Karpas-422 (cell line): ENCODE measurements at regions not wholly inside any gene's neighbourhood (a gene's known extent, or its start where the extent isn't known, plus 50 kb on each side); places are given as distances from the start of the nearest gene placed in this dataset.

Experiments used
- DNase-seq: peaks from one replicate; pipeline ENCODE4 v3.0.0-alpha.2; 2015
- H2AFZ ChIP-seq: fragments of 200-600 bp; sonication (generic); 2 replicates; pipeline ENCODE4 v1.6.1; 2014; ENCODE audit warnings: antibody characterized with exemption, low read length, mixed read lengths
- H3K27ac ChIP-seq: fragments of 200-600 bp; sonication (generic); 2 replicates; pipeline ENCODE4 v1.5.1; 2014; ENCODE audit warnings: mild to moderate bottlenecking, low read length, moderate library complexity
- H3K27me3 ChIP-seq: fragments of 200-600 bp; sonication (generic); 2 replicates; pipeline ENCODE4 v1.6.1; 2014; ENCODE audit warnings: low read length, mixed read lengths
- H3K36me3 ChIP-seq: fragments of 200-600 bp; sonication (generic); 2 replicates; pipeline ENCODE4 v1.6.1; 2014; ENCODE audit warnings: low read length, mixed read lengths; ENCODE audit not compliant: insufficient read depth
- H3K4me1 ChIP-seq: fragments of 200-600 bp; sonication (generic); 2 replicates; pipeline ENCODE4 v1.6.1; 2014; ENCODE audit warnings: mild to moderate bottlenecking, low read length, mixed read lengths
- H3K4me2 ChIP-seq: fragments of 200-600 bp; sonication (generic); 2 replicates; pipeline ENCODE4 v1.6.1; 2014; ENCODE audit warnings: low read length, low read depth, mild to moderate bottlenecking; ENCODE audit not compliant: poor library complexity, severe bottlenecking
- H3K4me3 ChIP-seq: fragments of 200-600 bp; sonication (generic); 2 replicates; pipeline ENCODE4 v1.5.1; 2014; ENCODE audit warnings: mild to moderate bottlenecking, antibody characterized with exemption, low read length, mixed read lengths
- H3K79me2 ChIP-seq: fragments of 200-600 bp; sonication (generic); 2 replicates; pipeline ENCODE4 v1.6.1; 2014; ENCODE audit warnings: mild to moderate bottlenecking, low read length, mixed read lengths
- H3K9ac ChIP-seq: fragments of 200-600 bp; sonication (generic); 2 replicates; pipeline ENCODE4 v1.6.0; 2014; ENCODE audit warnings: low read length
- H3K9me2 ChIP-seq: fragments of 200-600 bp; sonication (generic), shearing (Covaris generic); replicated peaks from 2 replicates; pipeline ENCODE4 v1.6.0; 2014; ENCODE audit warnings: mild to moderate bottlenecking, low read length, moderate library complexity; ENCODE audit not compliant: insufficient read depth
- H3K9me3 ChIP-seq: fragments of 300-700, 200-600 bp; sonication (generic); 2 replicates; pipeline ENCODE4 v1.6.1; 2014; ENCODE audit warnings: low read length, mixed read lengths
- H4K20me1 ChIP-seq: fragments of 200-600 bp; sonication (generic); 2 replicates; pipeline ENCODE4 v1.6.1; 2014; ENCODE audit warnings: mild to moderate bottlenecking, antibody characterized with exemption, low read length, low read depth; ENCODE audit not compliant: insufficient read depth

DNA sequence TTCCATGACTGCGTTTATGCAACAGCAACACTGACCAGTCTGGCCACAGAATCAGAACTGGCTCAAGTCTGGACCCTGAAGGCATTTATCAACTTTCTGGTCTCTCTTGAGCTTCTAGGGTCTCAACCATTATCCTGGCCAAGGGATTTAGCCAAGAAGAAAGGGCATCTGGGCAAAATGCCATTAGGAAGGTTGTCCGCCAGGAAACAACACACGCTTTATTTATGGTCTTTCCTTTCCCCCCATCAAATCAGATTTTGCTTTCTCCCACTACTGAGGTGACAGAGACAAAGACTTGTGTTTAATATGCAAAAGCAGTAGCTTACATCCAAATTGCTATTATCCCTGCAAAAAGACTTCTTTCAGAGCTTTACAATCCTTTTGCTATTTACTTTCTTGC lies 81.6 kb upstream of the PPP2R5A start:
- no peaks in the 10 kb centered on the region for H3K36me3 ChIP-seq

DNA sequence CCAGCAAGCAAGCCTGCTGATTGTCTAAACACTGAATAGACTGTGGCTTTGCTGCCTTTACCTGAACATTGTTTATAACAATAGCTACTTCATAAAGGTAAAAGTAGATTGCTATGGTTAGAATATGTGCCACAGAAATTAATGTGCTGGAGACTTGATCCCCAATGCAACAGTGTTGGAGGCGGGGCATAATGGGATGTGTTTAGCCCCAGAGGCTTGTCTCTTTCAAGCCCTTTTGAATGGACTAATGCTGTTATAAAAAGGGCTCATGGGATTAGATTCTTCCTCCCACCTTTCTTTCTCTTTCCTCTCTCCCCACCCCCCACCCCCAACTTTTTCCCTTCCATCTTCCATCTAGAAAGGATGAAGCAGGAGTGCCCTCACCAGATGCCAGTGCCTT lies 80.2 kb upstream of the PPP2R5A start:
- Histone ChIP-seq H3K9me3 (no peaks in the 10 kb centered on the region), H3K4me3 (no peak overlapping the region), H3K27ac (no peak overlapping the region), H4K20me1 (no peaks in the 10 kb centered on the region), H3K9me2 (no peaks in the 10 kb centered on the region), H3K27me3 (no peaks in the 10 kb centered on the region), H3K9ac (no peak overlapping the region), H3K79me2 (no peaks in the 10 kb centered on the region), H3K4me2 (no peak overlapping the region), H2AFZ (no peak overlapping the region), H3K4me1 (no peaks in the 10 kb centered on the region), H3K36me3 (no peaks in the 10 kb centered on the region)
- DNase-seq = no peak

More for the DNA sequence above, 81.6 kb upstream of the PPP2R5A start:
- no peak overlapping the region for H3K4me3 ChIP-seq
- DNase-seq = no peak
- H3K9me3 ChIP-seq = no peaks in the 10 kb centered on the region
- no peak overlapping the region for H3K27ac ChIP-seq
- no peak overlapping the region for H3K9ac ChIP-seq
- no peak overlapping the region for H3K4me2 ChIP-seq
- no peaks in the 10 kb centered on the region for H3K9me2 ChIP-seq
- H3K4me1 ChIP-seq = no peaks in the 10 kb centered on the region
- H4K20me1 ChIP-seq = no peaks in the 10 kb centered on the region
- no peak overlapping the region for H2AFZ ChIP-seq
- H3K79me2 ChIP-seq = no peaks in the 10 kb centered on the region
- no peaks in the 10 kb centered on the region for H3K27me3 ChIP-seq

DNA sequence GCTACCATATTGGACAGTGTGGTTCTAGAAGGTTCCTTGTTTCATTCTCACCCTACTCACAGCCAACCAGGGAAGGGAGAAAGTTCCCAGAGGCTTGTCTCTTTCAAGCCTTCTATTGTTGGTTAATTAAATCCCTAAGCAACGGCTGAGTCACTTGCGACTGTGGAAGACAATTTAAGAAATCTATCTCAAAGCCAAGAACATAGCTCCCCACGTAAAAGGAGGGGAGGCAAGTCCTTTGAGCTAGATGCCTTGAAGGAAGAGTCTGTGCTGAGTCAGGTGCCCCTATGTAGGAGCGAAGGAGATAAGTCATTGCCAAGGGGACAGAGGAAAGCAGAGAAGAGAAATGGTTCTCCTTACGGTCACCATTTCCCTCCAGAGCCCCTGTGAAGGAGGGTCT lies 79.4 kb upstream of the PPP2R5A start:
- H3K27me3 ChIP-seq = no peaks in the 10 kb centered on the region
- H3K4me2 ChIP-seq = no peak overlapping the region
- H3K79me2 ChIP-seq = no peaks in the 10 kb centered on the region
- no peaks in the 10 kb centered on the region for H3K36me3 ChIP-seq
- H3K4me1 ChIP-seq = no peaks in the 10 kb centered on the region
- no peak overlapping the region for H2AFZ ChIP-seq
- no peak for DNase-seq
- no peaks in the 10 kb centered on the region for H3K9me2 ChIP-seq
- H4K20me1 ChIP-seq = no peaks in the 10 kb centered on the region
- no peaks in the 10 kb centered on the region for H3K9me3 ChIP-seq
- no peak overlapping the region for H3K27ac ChIP-seq
- H3K9ac ChIP-seq = no peak overlapping the region
- no peak overlapping the region for H3K4me3 ChIP-seq

DNA sequence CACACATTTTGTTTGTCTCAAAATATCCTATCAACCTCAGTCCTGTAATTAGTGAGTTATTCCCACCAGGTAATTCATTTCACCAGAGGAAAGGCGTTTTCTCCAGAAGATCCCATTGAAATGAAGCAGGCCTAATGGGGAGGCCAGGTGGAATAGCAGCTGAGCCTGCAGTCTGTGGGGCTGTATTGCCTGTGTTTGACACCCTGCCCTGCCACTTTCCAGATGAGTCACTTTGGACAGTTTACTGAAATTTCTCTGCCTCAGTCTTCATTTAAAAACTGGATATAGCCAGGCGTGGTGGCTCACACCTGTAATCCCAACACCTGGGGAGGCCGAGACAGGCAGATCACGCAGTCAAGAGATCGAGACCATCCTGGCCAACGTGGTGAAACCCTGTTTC lies 78.1 kb upstream of the PPP2R5A start:
- no peak for DNase-seq
- Histone ChIP-seq H3K36me3 (no peaks in the 10 kb centered on the region), H3K79me2 (no peaks in the 10 kb centered on the region), H3K9me3 (no peaks in the 10 kb centered on the region), H3K4me2 (no peak overlapping the region), H4K20me1 (no peaks in the 10 kb centered on the region), H3K4me3 (no peak overlapping the region), H3K9me2 (no peaks in the 10 kb centered on the region), H3K4me1 (no peaks in the 10 kb centered on the region), H3K27ac (no peak overlapping the region), H2AFZ (no peak overlapping the region), H3K9ac (no peak overlapping the region), H3K27me3 (no peaks in the 10 kb centered on the region)

DNA sequence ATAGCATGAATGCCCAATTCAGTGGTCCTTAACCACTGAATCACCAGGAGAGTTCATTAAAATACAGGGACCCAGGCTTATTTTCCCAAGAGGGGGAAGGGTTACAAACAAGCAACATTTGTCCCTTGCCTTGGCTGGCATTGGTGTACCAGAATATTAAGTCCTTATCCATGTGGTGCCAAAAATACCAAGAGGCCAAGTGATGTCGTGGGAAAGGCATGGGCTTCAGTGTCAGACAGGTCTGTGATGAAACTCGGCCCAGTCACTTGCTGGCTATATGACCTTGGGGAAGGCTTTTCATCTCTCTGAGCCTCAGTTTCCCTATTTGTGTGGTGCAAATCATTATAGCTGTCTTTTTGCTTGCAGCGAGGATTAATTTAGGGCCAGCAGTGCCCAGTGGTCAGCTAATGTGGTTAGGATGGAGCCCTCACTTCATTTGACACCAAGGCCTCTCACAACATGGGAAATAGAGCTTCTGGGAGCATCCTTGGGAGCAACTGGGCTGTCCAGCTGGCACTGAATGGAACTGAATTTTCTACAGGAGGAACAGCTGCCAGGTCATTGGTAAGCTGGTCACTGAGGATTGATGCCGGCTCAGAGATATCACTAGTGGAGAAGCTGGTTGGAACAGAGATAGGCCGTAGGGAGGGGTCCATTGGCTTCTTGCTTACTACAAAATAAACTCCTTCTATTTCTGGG lies 77.2 kb upstream of the PPP2R5A start:
- DNase-seq = no peak
- H2AFZ ChIP-seq = no peak overlapping the region
- no peaks in the 10 kb centered on the region for H3K9me3 ChIP-seq
- no peaks in the 10 kb centered on the region for H3K4me1 ChIP-seq
- H3K4me2 ChIP-seq = no peak overlapping the region
- no peaks in the 10 kb centered on the region for H3K36me3 ChIP-seq
- no peaks in the 10 kb centered on the region for H3K27me3 ChIP-seq
- no peaks in the 10 kb centered on the region for H3K79me2 ChIP-seq
- H3K4me3 ChIP-seq = no peak overlapping the region
- no peak overlapping the region for H3K27ac ChIP-seq
- no peak overlapping the region for H3K9ac ChIP-seq
- no peaks in the 10 kb centered on the region for H4K20me1 ChIP-seq
- H3K9me2 ChIP-seq = no peaks in the 10 kb centered on the region

DNA sequence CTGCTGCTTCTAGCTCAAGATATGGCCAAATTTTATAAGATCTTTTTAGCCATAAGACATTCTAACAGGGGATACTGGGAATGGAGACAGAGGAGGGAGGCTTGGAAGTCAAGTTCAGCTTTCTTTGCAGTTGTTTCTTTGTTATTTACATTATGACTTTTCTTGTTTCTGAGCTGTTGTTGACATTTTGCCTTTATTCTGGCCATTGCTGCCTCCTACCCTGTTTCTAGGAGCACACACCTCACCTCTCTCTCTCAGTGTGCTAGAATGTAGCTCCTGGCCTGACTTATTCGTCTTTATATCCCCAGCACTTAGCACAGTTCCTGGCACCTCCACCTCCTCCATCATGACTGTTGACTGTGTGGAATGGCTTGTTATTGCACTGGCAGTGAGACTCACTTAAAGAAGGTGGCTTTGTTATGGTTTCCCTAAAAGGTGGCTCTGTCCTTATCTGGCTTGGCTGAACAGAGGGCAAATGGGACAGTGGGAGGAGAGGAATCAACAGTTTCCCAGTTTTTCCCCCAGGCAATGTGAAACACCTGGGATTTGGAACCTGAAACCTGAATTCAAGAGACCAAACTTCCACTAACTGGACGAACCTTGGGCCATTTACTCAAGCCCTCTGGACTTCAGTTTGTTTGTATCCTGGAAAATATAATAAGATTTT lies 76.1 kb upstream of the PPP2R5A start:
- H3K9me3 ChIP-seq = no peaks in the 10 kb centered on the region
- no peak overlapping the region for H3K27ac ChIP-seq
- no peaks in the 10 kb centered on the region for H3K79me2 ChIP-seq
- H3K9me2 ChIP-seq = no peaks in the 10 kb centered on the region
- H3K36me3 ChIP-seq = no peaks in the 10 kb centered on the region
- no peak overlapping the region for H3K9ac ChIP-seq
- H3K27me3 ChIP-seq = no peaks in the 10 kb centered on the region
- DNase-seq = no peak
- H3K4me3 ChIP-seq = no peak overlapping the region
- no peaks in the 10 kb centered on the region for H4K20me1 ChIP-seq
- H2AFZ ChIP-seq = no peak overlapping the region
- no peak overlapping the region for H3K4me2 ChIP-seq
- no peaks in the 10 kb centered on the region for H3K4me1 ChIP-seq

DNA sequence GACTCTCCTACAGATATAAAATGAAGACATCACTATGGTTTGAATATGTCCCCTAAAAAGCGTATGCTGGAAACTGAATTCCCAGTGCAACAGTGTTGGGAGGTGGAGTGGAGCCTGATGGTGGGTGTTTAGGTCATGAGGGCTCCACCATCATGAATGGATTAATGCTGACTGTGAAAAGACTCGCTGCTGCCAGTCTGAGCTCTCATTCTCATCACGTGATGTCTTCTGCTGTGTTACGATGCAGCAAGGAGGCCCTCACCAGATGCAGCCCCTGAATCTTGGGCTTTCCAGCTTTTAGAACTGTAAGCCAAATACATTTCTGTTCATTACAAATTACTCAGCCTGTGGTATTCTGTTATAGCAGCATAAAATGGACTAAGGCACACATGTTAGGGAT lies 73.8 kb upstream of the PPP2R5A start:
- no peak overlapping the region for H3K4me3 ChIP-seq

DNA sequence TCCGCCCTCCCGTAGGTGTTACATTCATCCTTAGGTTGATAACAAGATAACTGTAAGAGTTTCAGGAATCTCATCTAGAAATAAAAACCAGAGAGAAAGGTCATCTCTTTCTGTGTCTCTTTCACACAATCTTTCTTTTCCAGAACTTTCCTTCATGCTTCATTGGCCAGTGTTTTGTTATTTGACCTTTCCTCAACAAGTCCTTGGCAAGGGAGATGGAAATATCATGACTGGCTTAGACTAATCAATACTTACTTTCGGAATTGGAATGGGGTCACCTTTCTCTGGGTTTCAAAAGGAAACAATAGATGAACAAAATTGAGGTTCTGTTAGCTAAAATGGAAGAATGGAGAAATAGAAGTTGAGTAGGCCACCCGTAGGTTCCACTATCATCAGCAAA lies 72.9 kb upstream of the PPP2R5A start:
- Histone ChIP-seq H3K4me3 (no peak overlapping the region), H2AFZ (no peak overlapping the region), H3K4me1 (no peaks in the 10 kb centered on the region), H3K27me3 (no peaks in the 10 kb centered on the region), H4K20me1 (no peaks in the 10 kb centered on the region), H3K9ac (no peak overlapping the region), H3K79me2 (no peaks in the 10 kb centered on the region), H3K27ac (no peak overlapping the region), H3K4me2 (no peak overlapping the region), H3K9me2 (no peaks in the 10 kb centered on the region), H3K36me3 (no peaks in the 10 kb centered on the region), H3K9me3 (no peaks in the 10 kb centered on the region)
- no peak for DNase-seq

More for the DNA sequence above, 73.8 kb upstream of the PPP2R5A start:
- DNase-seq = no peak
- no peaks in the 10 kb centered on the region for H3K4me1 ChIP-seq
- H3K4me2 ChIP-seq = no peak overlapping the region
- H3K27me3 ChIP-seq = no peaks in the 10 kb centered on the region
- H3K27ac ChIP-seq = no peak overlapping the region
- H3K9me2 ChIP-seq = no peaks in the 10 kb centered on the region
- no peak overlapping the region for H2AFZ ChIP-seq
- H3K79me2 ChIP-seq = no peaks in the 10 kb centered on the region
- H3K9me3 ChIP-seq = no peaks in the 10 kb centered on the region
- no peaks in the 10 kb centered on the region for H3K36me3 ChIP-seq
- H3K9ac ChIP-seq = no peak overlapping the region
- no peaks in the 10 kb centered on the region for H4K20me1 ChIP-seq
